ENCODE measurements at regions not wholly inside any gene's neighbourhood (a gene's known extent, or its start where the extent isn't known, plus 50 kb on each side); places are given as distances from the start of the nearest gene placed in this dataset.

DNA sequence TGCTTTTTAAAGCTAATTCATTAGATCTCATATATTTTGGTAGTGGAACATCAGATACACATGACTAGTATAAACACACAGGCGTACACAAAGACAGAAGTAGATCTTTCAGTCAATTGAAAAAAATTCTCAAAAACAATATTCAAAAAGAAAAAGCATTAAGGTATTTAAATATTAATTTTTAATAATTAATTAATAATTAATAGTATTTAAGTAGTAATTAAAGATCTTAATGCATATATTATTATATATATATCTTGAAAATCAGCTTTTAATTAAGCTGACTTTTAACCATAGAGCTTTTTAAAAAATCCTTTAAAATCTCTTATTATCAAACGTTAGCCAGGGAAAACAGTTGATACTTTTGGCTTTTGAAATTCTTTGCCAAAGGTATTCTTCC lies 489.4 kb upstream of the PCDH20 start:
- H2BK15ac ChIP-seq (ENCODE audit: low read depth, low read length): no peak overlapping the region
- H2AK5ac ChIP-seq (ENCODE audit: insufficient read length, low read length): no peak overlapping the region
- no peaks in the 10 kb centered on the region for H3K9me3 ChIP-seq (ENCODE audit: control insufficient read depth, low read depth, low read length)
- no peak overlapping the region for H2BK20ac ChIP-seq (ENCODE audit: low read depth, low read length, poor library complexity, severe bottlenecking)
- no peak overlapping the region for H2AFZ ChIP-seq (ENCODE audit: low read length)
- H3K9me3 Mint-ChIP-seq: peaks cover 5% of the 10 kb centered on the region in 2 experiments; a peak in 3 of 5 replicates
- H3K4me1 Mint-ChIP-seq: peaks cover 26% of the 10 kb centered on the region in 2 experiments
- H3K27me3 ChIP-seq (ENCODE audit: insufficient read depth, low read length): no peaks in the 10 kb centered on the region
- H3K79me1 ChIP-seq (ENCODE audit: insufficient read depth, low read depth, low read length, poor library complexity, severe bottlenecking): no peaks in the 10 kb centered on the region
- no peak for DNase-seq
- H4K91ac ChIP-seq (ENCODE audit: insufficient read length, low read depth, low read length): no peak overlapping the region
- no peak overlapping the region for H2BK12ac ChIP-seq (ENCODE audit: insufficient read length, low read depth, low read length)
- H3K27me3 Mint-ChIP-seq (ENCODE audit: low read depth): no peaks in the 10 kb centered on the region
- no peaks in the 10 kb centered on the region for H3K23me2 ChIP-seq (ENCODE audit: insufficient read length, low read depth, low read length, poor library complexity, severe bottlenecking)
- H3K14ac ChIP-seq (ENCODE audit: insufficient read depth, low read length): no peak overlapping the region
- H3T11ph ChIP-seq (ENCODE audit: low read length): no peak overlapping the region
- WGBS (ENCODE audit: extremely low coverage, insufficient read length, low lambda C conversion rate): no CpG with 5 or more reads among the region's 2 CpGs
- no peak overlapping the region for H3K4me3 Mint-ChIP-seq
- TF ChIP-seq, protein P1, sequence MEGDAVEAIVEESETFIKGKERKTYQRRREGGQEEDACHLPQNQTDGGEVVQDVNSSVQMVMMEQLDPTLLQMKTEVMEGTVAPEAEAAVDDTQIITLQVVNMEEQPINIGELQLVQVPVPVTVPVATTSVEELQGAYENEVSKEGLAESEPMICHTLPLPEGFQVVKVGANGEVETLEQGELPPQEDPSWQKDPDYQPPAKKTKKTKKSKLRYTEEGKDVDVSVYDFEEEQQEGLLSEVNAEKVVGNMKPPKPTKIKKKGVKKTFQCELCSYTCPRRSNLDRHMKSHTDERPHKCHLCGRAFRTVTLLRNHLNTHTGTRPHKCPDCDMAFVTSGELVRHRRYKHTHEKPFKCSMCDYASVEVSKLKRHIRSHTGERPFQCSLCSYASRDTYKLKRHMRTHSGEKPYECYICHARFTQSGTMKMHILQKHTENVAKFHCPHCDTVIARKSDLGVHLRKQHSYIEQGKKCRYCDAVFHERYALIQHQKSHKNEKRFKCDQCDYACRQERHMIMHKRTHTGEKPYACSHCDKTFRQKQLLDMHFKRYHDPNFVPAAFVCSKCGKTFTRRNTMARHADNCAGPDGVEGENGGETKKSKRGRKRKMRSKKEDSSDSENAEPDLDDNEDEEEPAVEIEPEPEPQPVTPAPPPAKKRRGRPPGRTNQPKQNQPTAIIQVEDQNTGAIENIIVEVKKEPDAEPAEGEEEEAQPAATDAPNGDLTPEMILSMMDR (conservative IDR thresholded peaks at IDR 0.05): no peak
- H4K8ac ChIP-seq (replicated peaks; ENCODE audit: insufficient read length, low read depth, low read length): no peak overlapping the region
- H4K5ac ChIP-seq (ENCODE audit: insufficient read length, low read depth, low read length): no peak overlapping the region
- no peak overlapping the region for H3K56ac ChIP-seq (ENCODE audit: insufficient read length, low read depth, low read length)
- no peaks in the 10 kb centered on the region for H4K20me1 ChIP-seq (ENCODE audit: control insufficient read depth, insufficient read depth, insufficient read length)
- no peak overlapping the region for H3K23ac ChIP-seq (ENCODE audit: insufficient read length, low read depth, low read length)
- no peaks in the 10 kb centered on the region for H3K79me2 ChIP-seq (ENCODE audit: insufficient read depth, low read length)
- no peak overlapping the region for H3K18ac ChIP-seq (ENCODE audit: insufficient read length, low read depth, low read length)
- H3K4me2 ChIP-seq (ENCODE audit: insufficient read depth, insufficient read length, low read length): no peak overlapping the region
- no peaks in the 10 kb centered on the region; the same call in 1 of the 2 replicates for H3K4me1 ChIP-seq (ENCODE audit: insufficient read depth, low read length)
- no peak overlapping the region for H2BK5ac ChIP-seq (ENCODE audit: insufficient read length, low read length)
- peaks cover 0 to 6% (median 6%) of the 10 kb centered on the region in 3 experiments; a peak in 3 of 7 replicates for H3K36me3 Mint-ChIP-seq (ENCODE audit: insufficient read depth in 1 of 3, low read depth in 3 of 3)
- no peak overlapping the region for H2BK120ac ChIP-seq (ENCODE audit: low read depth, low read length, poor library complexity, severe bottlenecking)
- no peak overlapping the region for H3K27ac ChIP-seq (ENCODE audit: insufficient read length, low read depth, low read length)
- no peak overlapping the region for H3K4ac ChIP-seq (ENCODE audit: low read depth, low read length)
- no peak overlapping the region for H3K9ac ChIP-seq (ENCODE audit: extremely low read depth, insufficient read length, low read length)
- no peak overlapping the region for H3K27ac Mint-ChIP-seq
